ENCODE measurements at regions not wholly inside any gene's neighbourhood (a gene's known extent, or its start where the extent isn't known, plus 50 kb on each side); places are given as distances from the start of the nearest gene placed in this dataset.

DNA sequence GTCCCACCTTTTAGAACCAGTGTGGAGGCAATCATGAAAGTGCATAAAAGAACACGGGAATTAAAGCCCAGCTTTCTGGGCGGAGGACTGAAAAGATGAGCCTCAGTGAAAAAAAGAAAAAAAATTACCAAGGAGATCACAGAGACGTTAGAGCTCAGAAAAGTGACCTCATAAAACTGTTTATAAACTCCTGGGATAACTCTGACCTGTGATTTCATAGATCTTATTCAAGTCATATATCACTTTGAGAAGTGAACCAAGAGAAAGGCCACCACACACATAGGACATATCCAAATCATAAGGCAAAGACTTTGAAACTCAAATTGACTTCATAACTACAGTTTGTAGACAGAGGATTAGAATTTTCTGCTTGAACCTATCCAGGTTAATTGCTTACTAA lies 90.1 kb downstream of the KCNJ2 start:
- no peak for TF ChIP-seq EZH2 (IDR thresholded peaks at IDR 0.05; ENCODE audit: low read length)
- TF ChIP-seq, protein P1, sequence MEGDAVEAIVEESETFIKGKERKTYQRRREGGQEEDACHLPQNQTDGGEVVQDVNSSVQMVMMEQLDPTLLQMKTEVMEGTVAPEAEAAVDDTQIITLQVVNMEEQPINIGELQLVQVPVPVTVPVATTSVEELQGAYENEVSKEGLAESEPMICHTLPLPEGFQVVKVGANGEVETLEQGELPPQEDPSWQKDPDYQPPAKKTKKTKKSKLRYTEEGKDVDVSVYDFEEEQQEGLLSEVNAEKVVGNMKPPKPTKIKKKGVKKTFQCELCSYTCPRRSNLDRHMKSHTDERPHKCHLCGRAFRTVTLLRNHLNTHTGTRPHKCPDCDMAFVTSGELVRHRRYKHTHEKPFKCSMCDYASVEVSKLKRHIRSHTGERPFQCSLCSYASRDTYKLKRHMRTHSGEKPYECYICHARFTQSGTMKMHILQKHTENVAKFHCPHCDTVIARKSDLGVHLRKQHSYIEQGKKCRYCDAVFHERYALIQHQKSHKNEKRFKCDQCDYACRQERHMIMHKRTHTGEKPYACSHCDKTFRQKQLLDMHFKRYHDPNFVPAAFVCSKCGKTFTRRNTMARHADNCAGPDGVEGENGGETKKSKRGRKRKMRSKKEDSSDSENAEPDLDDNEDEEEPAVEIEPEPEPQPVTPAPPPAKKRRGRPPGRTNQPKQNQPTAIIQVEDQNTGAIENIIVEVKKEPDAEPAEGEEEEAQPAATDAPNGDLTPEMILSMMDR (optimal IDR thresholded peaks at IDR 0.05 in 1 of 3, IDR thresholded peaks at IDR 0.05 in 1 of 3, conservative IDR thresholded peaks at IDR 0.05 in 1 of 3; ENCODE audit: extremely low read depth in 1 of 3, insufficient read depth in 2 of 3, low read length in 3 of 3): no peak

Data from keratinocyte (primary cell).